Stimulated activated CD4-positive, alpha-beta T cell treated with anti-CD3 and anti-CD28 coated beads, Interleukin-4, amount 100 ng/mL, for 1 hour (primary cell): ENCODE measurements at regions not wholly inside any gene's neighbourhood (a gene's known extent, or its start where the extent isn't known, plus 50 kb on each side); places are given as distances from the start of the nearest gene placed in this dataset.
"Not testable (repeated sequence)": the region's sequence is repeated elsewhere in the genome, so short reads cannot be mapped to it uniquely, and the experiment has no call there.

Source experiments
- DNase-seq: peaks from one replicate; pipeline ENCODE4 v3.0.0-alpha.2; 2020

DNA sequence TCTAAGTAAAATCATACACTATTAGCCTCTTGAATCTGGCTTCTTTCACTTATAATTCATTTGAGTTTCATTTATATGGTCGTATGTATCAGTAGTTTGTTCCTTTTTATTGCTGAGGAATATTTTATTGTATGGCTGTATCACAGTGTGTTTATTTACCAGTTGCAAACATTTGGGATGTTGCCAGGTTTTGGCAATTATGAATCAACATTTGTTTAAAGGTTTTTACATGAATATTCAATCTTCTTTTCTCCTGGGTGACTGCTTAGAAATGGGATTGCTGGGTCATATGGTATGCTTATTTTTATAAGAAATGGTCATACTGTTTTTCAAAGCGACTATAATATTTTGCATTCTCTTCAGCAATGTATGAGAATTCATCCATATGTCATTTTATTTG is 107.9 kb downstream of the PMAIP1 start:
- no peak for DNase-seq

DNA sequence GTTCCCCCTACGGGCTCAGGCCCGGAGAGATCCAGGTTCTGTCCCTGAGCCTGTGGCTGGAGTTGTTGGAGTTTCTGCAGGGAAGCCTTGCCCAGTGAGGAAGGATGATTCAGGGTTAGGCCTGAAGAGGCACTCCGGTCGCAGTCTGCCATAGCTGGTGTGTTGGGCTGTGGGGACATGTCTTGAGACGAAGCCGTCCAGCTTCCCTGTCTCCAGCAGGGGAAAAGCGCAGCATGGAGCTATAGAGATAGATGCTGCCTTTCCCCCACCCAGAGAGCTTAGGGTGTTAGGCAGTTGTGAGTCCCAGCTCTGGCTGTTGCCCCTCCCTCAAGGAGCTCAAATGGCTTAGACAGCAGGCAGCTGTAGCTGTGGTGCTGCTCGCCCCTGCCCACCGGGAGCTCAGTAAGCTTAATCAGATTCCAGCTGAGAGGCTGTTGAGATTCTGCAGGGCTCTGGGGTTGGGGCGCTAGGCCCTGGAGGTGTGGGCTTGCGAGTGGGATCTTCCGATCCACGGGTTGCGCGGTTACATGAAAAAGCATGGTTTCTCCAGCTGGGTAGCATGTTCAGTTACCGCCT is 103.9 kb downstream of the PMAIP1 start:
- no peak for DNase-seq

DNA sequence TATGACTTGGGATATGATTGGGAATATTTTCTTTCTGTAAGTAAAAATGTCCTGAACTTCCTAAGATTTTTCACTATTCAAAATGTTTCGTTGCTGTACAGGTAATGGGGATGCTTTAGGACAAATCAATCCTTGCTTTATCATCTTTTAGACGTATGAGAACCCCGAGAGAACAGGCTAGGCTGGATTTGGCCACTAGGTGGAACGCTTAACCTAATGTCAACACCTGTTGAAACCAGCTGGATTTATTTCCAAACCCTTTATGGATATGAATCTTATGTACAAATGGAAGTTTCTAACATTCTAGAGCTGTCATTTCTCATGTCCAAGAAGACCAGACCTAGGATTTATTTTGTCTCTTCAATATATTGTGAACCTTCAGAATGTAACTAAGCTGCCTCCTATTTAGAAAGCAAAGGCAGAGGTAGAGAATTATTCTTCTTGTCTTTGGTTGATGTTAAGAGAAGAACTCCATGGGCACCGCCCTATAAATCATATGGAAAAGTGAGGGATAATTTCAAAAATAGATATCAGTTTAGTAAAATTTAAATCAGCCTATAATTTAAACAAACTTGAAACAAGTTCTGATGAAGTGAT is 96.7 kb downstream of the PMAIP1 start:
- DNase-seq = no peak

DNA sequence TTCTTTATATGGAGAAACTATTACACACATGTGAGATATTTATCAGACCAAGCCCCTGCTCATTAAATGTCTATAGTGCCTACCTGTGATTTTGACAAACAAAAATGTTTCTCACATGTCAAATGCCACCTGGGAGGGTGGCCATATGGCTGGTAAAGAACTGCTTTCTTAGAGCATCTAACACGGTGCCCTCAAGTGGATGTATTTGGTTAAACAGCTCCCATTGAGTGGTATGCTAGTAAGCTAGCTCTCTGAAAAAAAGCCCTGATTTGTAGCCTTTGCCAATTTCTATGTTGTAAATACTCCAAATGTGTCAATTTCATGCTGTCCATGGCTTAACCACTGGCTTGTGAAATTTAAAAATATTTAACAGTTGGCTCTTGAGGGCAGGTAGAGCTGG is 94.6 kb downstream of the PMAIP1 start:
- DNase-seq = no peak

DNA sequence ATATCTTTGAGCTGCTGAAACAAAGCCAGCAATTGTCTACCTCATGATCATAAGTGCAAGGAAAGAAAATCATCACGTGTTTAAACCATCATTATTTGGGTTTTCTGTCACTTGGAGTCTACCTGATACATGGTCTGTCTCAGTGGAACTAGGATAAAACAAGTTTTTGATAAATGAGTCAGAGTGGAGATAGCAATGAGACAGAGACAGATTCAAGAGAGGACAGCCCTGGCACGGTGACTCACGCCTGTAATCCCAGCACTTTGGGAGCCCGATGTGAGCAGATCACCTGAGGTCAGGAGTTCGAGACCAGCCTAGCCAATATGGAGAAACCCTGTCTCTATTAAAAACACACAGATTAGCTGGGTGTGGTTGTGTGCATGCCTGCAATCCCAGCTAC is 93.8 kb downstream of the PMAIP1 start:
- DNase-seq = no peak

DNA sequence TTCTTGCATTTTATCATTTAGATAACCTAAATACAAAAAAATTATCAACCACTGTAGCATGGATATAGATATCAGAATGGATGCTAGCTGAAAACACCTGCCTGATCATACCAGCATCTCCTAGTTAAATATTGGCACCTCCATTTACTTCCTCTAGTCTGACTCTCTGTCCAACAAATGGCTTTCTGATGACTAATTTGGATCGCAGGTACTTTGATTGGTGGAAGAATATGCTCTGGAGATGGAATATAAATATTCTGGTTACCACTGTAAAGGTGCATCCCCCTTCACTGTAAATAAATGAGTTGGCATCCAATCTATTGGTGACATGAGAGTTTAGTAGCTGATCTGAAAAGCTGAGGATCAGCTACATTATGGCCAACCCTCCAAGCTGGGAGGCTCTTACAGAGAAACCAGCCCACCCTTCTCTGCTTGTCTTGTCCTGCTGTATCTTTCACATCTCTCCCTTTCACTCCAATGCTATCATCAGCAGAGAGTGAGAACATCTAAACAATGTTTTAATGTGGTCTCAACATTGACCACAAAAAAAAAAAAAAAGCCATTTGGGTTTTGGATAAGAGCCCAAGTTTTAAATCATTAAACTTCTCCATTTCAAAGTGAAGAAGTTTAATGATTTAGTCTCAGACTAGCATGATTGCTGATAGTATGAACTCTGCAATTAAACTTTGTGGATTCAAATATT is 90.5 kb downstream of the PMAIP1 start:
- no peak for DNase-seq

DNA sequence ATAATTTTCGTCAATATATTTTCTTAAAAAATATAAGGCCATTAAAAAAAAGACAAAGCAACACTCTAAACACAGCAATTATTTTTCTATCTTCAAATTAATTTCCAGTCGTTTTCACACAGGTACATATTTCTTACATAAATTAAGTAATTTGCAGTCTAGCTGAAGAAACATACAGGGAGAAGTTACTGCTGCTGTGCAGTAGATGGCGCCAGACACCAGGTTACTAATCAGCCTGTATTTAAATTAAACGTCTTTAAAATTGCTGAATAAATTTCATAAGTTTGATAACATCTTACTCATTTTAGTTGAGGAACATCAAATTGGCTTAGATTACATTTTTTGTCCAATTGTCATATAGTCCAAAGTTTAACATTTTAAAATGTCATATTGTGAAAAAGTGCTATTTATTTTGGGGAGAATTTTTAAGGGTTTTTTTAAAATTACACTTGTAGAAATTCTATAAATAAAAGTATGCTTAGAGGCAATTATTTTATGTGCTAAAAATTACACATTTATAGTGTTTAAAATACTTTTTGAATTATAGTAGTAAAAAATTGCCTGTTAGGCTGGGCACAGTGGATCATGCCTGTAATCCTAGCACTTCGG is 88.4 kb downstream of the PMAIP1 start:
- DNase-seq = peak; percentile 40

DNA sequence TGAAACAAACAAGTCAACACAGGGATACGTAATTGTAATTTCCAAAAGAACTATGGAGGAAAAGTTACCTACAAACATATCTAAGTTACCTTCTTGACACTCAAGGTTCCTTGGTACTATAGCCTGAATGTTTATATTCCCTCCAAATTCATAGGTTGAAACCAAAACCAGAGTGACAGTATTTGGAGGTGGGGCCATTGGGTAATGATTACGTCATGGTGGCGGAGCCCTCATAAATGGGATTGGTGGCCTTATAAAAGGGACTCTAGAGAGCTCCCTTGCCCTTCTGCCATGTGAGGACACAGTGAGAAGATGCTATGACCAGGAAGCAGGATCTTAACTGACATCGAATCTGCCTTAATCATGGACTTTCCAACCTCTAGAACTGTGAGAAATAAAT is 87.3 kb downstream of the PMAIP1 start:
- no peak for DNase-seq

DNA sequence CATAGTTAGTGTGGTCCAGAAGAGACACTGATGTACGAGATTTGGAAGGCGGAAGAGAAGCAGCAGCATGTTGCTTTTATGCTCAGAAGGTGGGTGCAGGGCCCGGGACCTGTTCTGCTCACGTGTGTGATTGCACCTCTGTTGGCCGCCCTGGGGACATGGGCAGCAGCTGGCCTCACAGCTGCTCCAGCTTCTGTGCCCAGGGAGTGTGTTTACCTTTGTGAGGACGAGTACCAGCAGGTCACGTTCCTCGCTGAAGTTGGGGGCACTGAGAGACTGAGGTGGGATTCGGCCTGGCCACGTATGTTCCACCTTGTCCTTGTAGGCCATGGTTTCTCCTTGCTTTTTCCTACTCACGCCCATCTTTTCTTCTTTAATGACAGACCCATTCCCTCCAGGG is 86.3 kb downstream of the PMAIP1 start:
- no peak for DNase-seq

DNA sequence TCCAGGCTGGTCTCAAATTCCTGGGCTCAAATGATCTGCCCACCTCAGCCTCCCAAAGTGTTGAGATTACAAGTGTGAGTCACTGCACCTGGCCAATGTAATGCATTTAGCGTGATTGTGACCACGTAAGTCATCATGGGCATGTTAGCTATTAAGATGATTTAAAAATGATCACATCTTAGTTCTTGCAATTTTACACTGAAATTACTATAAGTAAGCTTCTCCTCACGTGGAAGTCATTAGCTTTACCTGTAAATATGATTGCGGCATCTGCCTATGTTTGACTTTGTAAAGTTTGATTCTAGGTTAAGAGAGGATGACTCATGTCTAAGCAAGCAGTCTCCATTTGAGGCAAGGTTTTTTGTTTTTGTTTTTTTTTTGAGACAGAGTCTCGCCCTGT is 85.5 kb downstream of the PMAIP1 start:
- no peak for DNase-seq

DNA sequence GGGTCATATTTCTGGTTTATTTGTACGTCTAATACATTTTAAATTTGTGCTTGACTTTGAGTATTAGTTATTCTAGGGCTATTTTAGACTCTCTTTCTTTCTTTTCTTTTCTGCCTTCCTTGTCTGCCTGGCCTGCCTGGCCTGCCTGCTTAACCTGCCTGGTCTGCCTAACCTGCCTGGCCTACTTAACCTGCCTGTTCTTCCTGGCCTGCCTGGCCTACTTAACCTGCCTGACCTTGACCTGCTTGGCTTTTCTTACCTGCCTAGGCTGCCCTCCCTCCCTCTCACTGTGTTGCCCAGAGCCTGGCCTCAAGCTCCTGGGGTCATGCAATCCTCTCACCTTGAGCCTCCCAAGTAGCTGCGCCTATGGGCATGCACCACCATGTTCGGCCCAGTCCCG is 83.7 kb downstream of the PMAIP1 start:
- no peak for DNase-seq

DNA sequence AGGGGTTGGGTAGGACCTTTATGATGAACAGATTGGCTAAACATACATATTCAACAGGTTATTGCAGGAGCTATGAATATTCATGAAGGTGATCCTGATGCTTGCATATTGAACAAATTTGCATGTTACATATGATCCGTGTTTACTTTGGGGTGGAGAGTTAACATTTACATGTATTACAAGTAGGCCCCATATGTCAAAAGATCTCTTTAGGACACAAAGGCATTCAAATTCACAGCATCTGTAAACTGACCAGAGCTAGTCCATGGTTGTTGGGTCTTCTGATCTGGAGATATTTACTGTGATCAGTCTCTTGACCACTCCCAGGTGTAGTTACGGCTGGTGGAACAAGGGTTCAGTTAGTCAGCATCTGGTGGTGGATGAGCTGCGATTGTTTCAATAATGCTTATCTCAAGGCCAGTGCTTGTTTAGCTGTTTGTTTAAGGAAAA is 80.4 kb downstream of the PMAIP1 start:
- no peak for DNase-seq

DNA sequence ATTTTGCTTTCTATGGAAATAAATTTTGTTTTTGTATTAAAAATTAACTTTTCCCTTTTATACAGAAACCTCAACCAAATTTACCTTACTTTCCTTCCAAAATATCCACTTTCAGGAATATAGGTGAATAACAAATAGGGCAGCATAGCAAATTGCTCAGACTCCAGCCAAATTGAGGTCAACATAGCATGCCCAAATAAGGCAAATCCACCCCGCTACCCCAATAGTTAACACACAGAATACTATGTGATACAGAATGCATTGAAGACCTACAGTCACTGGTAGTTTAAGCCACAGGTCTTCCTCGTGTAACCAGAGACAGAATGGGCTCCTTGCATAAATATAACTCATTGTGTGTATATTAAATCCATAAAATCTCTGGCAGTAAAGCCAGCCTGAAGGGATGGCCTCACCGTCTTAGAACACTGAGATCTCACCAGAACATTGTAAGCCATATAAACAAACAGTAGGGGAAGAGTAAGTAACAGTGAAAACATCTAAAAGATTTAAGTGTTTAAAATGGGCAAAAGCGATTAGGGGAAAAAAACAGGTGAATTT is 72.2 kb downstream of the PMAIP1 start:
- DNase-seq = no peak

DNA sequence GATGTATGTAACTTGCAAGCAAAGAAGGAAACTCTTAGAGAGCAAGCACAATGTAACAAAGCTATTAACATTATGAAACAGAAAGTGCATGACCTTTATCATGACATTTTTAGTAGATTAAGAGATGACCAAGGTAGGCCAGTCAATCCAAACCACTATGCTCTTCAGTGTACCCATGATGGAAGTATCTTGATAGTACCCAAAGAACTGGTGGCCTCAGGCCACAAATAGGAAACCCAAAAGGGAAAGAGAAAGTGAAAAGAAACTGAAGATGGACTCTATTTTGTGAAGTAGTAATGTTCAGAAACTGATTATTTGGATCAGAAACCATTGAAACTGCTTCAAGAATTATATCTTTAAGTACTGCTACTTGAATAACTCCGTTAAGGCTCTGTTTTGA is 71.3 kb downstream of the PMAIP1 start:
- not testable (repeated sequence) for DNase-seq

DNA sequence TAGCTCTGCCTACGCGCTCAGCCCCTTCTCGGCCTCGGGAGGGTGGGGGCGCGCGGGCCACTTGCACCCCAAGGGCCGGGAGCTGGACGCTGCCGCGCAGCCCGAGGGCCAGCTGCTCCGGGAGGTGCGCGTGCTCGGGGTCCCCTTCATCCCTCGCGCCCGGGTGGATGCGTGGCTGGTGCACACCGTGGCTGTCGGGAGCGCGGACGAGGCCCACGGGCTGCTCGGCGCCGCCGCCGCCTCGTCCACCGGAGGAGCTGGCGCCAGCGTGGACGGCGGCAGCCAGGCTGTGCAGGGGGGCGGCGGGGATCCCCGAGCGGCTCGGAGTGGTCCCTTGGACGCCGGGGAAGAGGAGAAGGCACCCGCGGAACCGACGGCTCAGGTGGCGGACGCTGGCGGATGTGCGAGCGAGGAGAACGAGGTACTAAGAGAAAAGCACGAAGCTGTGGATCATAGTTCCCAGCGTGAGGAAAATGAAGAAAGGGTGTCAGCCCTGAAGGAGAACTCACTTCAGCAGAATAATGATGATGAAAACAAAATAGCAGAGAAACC is 69.8 kb downstream of the PMAIP1 start:
- DNase-seq = not testable (repeated sequence)

DNA sequence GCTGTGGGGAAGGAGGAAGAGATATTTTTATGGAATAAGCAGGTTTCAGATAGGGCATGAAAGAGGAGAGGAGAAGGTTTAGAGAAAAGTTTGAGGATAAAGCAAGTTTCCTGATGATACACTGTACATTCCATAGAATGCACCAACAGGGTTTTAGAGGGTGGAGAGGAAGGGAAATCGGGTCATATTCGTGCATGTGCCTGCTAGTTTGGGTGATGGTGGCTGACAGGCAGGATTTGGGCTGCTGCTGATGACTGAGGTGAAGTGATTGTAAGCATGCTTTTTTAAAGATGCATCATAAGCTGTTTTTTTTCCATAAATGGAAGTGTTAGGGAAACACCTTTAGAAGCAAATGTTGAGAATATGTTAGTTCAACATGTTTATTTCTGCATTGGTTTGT is 68.8 kb downstream of the PMAIP1 start:
- DNase-seq = no peak

DNA sequence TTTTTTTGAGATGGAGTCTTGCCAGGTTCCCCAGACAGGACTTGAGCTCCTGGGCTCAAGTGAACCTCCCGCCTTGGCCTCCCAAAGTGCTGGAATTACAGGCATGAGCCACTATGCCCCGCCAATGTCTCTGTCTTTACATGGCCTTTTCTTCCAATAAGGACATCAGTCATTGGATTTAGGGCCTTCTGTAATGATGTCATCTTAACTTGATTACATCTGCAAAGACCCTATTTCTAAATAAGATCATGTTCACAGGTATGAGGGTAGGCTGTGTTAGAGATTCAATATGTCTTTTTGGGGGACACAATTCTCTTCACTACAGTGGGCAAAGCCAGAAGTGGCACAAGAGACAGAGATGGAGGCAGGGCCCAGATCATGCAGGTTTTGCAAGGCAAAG is 68.1 kb downstream of the PMAIP1 start:
- no peak for DNase-seq

DNA sequence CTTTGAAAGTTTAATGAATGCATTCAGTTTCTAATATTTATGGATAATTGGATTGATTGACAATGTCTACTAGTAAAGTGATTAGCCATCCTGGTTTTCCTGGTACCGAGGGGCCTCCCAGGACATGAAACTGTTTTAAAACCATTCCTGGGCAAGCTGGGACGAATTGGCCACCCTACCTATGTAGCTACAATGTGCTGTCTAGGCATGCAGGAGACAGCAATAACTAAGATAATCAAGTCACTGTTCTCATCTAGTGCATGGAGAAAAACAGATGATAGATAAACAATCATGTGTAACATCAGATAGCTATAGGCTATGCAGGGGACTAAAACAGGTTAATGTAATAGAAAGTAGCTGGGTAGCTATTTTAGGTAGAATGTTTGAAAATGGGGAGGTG is 67.1 kb downstream of the PMAIP1 start:
- DNase-seq = no peak

DNA sequence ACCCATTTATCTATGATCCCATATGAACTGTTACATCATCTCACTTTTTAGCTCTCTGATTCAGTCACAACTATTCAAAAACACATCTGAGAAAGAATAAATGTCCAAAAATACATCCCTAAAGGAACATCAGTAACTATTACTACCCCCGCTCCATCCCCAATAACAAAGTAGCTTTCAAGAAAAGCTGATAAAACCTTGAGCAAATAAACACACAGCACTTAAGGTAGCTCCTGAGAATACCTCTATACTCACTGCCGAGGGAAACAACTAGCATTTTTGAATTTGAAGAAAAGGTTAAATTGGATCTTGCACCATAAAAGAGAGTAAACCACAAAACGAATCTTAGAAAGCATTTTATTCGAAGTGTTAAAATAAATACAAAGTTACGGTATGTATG is 63.4 kb downstream of the PMAIP1 start:
- DNase-seq = no peak

DNA sequence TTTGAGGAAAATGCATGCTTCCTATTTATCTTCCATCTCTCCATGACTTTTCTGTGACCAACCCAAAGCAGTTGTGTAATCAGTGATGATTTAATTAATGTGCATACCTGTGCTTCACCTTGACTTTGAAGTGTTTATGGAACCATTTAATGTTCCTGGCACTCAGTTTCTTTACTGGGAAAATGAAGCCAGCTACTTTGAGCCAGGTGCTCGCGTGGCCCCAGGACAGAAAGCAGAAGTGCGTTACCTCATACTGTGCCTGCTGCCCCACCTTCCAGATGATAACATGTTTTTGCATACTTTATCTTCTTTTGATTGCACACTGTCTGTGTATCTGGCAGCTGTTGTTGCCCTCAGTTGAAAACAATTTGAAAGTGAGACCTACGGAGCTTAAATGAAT is 61.3 kb downstream of the PMAIP1 start:
- DNase-seq = no peak

DNA sequence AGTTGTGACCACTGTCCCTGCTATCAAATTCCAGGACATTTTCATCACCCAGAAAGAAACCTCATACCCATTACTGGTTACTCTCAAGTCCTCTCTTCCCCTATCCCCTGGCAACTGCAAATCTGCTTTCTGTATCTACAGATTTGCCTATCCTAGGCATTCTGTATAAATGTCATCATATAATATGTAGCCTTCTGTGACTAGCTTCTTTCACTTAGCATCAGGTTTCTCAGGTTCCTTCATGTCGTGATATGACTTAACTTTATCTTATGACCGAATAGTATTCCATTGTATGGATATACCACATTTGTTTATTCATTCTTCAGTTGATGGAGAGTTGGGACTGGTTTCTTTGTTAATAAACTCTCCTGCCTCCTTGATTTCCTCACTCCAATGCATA is 60.5 kb downstream of the PMAIP1 start:
- DNase-seq = no peak

DNA sequence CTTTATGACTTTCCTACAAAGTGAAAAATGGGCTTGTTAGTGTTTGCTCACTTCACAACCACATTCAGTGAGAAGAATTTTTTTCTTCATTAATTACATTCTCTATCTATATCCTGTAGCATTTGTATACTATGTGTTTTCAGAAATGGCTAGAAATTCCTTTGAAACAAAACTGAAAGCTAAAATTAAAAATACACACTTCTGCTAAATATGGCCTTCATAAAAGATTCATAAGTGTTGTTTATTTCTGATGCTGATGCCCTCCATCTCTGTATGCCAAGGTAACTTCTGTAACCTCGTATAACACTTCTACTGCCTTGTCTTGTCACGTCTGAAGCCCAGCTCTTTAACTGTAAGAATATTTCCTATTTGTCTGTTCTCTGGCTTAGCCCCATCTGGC is 59.8 kb downstream of the PMAIP1 start:
- no peak for DNase-seq

DNA sequence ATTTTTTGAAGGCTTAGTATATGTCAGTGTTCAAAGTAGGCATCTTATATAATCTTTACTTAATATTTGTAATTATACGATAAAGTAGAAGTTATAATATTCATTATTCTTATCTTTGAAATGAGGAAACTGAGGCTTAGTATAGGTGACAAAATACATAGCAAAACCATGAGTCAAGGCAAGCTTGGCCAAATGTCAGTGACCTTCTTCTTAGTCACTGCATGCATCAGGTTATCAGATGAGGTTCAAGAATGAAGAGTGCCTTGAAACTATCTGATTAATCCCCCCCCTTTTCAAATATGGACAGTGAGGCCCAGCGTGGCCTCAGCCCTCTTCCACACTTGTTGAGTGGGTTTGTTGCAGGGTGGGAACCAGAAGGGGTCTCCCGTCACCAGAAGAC is 59.3 kb downstream of the PMAIP1 start:
- DNase-seq = no peak

DNA sequence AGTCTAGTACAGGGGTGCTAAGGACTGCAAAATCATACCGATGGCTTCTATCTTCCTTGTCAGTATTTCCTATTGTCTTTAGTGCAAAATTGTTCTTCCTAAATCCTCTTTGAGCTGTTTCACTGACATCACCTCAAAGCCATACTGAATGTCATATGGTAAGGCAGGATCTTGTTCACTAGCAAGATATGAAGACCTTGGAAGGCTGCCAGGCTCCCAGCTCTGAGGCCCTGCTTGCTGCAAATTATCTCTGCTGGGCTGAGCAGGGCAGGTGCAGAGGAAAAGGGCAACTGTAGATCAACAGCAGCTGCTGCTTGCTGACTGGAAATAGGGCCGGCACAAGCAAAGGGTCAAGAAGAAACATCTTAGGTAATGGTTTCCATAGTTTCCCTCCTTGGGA is 58.2 kb downstream of the PMAIP1 start:
- no peak for DNase-seq
